Sigmoid colon (tissue), 4 donors: ENCODE measurements at regions not wholly inside any gene's neighbourhood (a gene's known extent, or its start where the extent isn't known, plus 50 kb on each side); places are given as distances from the start of the nearest gene placed in this dataset.

Experiments
- CTCF ChIP-seq, 4 experiments: fragments of 450-650 bp in 3 of 4; fragments of 200-600 bp in 1 of 4; IDR thresholded peaks; one replicate each; pipeline ENCODE4 v1.5.1; 2016 to 2019; ENCODE audit warnings: antibody characterized with exemption in 4 of 4, mild to moderate bottlenecking in 3 of 4, moderate library complexity in 2 of 4
- POLR2A ChIP-seq, 2 donors: fragments of 450-650 bp; IDR thresholded peaks; one replicate each; pipeline ENCODE4 v1.6.1; 2016; ENCODE audit warnings: antibody characterized with exemption in 2 of 2, mild to moderate bottlenecking in 2 of 2, moderate library complexity in 2 of 2
- POLR2AphosphoS5 ChIP-seq, 4 donors: sonication (generic); formaldehyde crosslinking; IDR thresholded peaks; one replicate each; pipeline ENCODE4 v1.6.1; 2017; ENCODE audit warnings: antibody characterized with exemption in 4 of 4

- TF ChIP-seq CTCF (IDR thresholded peaks at IDR 0.05) (no peak), POLR2A (IDR thresholded peaks at IDR 0.05) (no peak), POLR2AphosphoS5 (IDR thresholded peaks at IDR 0.05) (no peak)
These were observed 774.9 kb downstream of the ROBO2 start for GRCh38 chr3:77814845-77815244.
